Mucosa of descending colon (tissue), 3 donors: ENCODE measurements at regions not wholly inside any gene's neighbourhood (a gene's known extent, or its start where the extent isn't known, plus 50 kb on each side); places are given as distances from the start of the nearest gene placed in this dataset.

Experiments
- ATAC-seq: fragments of 200-7000 bp; cut with Tn5 transposase; one replicate; pipeline ENCODE4 v1.9.1; 2020; ENCODE audit warnings: mild to moderate bottlenecking, moderate library complexity
- DNase-seq, 3 donors: peaks; one replicate each; pipeline ENCODE4 v3.0.0-alpha.2; 2020
- H3K36me3 ChIP-seq: fragments of 200-600 bp; one replicate; pipeline ENCODE4 v1.8.0; 2021; ENCODE audit warnings: low read depth, mild to moderate bottlenecking
- H3K4me1 ChIP-seq: fragments of 200-600 bp; one replicate; pipeline ENCODE4 v1.8.0; 2021; ENCODE audit warnings: low read depth, mild to moderate bottlenecking
- H3K4me3 ChIP-seq: fragments of 200-600 bp; one replicate; pipeline ENCODE4 v1.8.0; 2021; ENCODE audit warnings: mild to moderate bottlenecking
- H3K9me3 ChIP-seq: fragments of 200-600 bp; one replicate; pipeline ENCODE4 v1.8.0; 2021; ENCODE audit warnings: mild to moderate bottlenecking
- CTCF ChIP-seq: fragments of 200-600 bp; IDR thresholded peaks from one replicate; pipeline ENCODE4 v1.8.0; 2022; ENCODE audit warnings: antibody characterized with exemption, mild to moderate bottlenecking
- intact Hi-C, 2 donors: fragments of 100-400 bp; cut with DNase I in 1 of 2; cut with micrococcal nuclease in 1 of 2; formaldehyde crosslinking; loops; one replicate each; pipeline versions ENCODE4 v1.11.0 to v1.11.1; 2022; cut with DNase I, micrococcal nuclease
- donor health status: DM: no; HTN: no; CAD: no; lungs with moderate emphysema.
- donor health status: DM: no; HTN: no; CAD: no.
- donor health status: DM: no; HTN: yes; CAD: no.

DNA sequence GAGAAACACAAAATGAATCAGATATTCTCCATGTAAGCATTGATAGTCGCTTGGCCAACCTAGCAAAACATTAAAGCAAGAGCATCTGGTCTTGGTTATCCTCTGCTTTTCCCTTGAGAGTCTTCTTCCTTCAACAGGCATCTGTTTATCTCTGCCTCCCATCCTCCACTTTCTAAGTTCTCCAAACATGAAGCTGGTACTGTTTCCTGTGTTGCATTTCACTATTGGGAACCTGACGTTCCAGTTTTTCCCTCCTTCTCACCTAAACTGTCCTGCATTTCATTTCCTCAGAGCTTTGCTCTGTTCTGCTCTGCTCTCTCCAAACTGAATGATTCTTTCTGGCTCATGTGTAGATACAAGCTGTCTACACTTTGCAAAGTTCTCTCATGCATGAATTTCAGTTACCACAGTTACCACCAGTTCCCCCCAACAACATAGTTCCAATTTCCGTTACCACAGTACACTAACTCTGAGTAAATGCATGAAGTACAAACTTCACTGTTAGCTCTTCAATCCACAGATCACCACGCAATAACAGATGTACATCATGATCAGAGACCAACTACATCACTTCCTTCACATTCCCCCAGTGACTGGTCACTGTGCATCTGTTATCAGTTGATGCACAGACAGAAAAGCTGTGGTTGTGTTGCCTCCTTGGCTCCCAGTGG, 86.7 kb upstream of the F13A1 start:
- ATAC-seq (peak; percentile 50), DNase-seq (no peak)
- Histone ChIP-seq H3K4me3 (no peak overlapping the region), H3K36me3 (no peaks in the 10 kb centered on the region), H3K4me1 (no peaks in the 10 kb centered on the region), H3K9me3 (no peaks in the 10 kb centered on the region)
- TF ChIP-seq CTCF = no peak
- intact Hi-C loops = no loop called here

DNA sequence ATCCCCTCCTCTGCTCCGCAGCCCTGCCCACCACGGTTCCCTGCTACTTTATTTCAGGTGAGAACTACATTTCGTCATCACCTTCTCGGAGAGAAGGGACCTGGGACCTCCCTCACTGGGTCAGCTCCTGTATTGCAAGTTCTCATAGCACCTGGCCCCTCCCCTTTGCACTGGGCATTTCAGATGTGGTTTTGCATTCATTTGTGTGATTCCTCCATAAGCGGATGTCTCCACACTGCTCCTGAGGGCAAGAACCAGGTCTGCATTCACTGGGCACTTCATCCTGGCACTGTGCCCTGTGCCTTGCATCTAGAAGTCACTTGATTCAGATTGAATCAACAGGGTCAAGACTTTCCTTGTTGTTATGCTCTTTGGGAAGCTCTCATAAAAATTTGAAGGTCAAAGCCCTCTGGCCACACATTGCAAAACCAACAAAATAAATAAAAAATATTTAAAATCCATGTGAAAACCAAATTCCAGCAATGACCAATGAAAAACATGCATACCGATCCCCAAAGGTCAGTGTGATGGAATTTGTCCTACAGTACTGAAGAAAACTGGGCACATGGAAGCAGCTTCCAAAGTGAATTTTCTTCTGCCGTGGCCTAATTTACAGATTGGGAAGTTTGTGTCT, 89.1 kb upstream of the F13A1 start:
- no peak for DNase-seq
- ATAC-seq = no peak
- no peaks in the 10 kb centered on the region for H3K36me3 ChIP-seq
- no peaks in the 10 kb centered on the region for H3K4me1 ChIP-seq
- no peak overlapping the region for H3K4me3 ChIP-seq
- no peaks in the 10 kb centered on the region for H3K9me3 ChIP-seq
- intact Hi-C loops = no loop called here
- no peak for TF ChIP-seq CTCF

DNA sequence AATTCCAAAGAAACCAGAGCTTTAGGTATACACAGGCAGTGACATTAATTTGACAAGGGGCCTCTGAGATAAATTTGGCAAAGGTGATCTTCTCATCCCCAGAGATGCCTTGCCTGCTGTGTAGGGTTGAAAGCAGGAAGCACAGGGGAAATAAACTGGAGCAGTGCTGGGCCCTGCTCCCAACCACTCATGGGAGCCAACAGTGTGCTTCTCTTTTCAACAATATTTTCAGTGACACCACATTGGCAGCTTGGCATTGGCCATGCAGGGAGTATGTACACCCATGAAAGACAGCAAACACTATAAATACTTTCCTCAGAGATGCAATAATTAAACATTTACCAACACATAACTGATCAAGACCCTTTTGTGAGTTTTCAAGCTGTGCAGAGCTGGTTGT, 90.7 kb upstream of the F13A1 start:
- TF ChIP-seq CTCF = no peak
- Histone ChIP-seq H3K36me3 (no peaks in the 10 kb centered on the region), H3K4me3 (no peak overlapping the region), H3K4me1 (no peaks in the 10 kb centered on the region), H3K9me3 (no peaks in the 10 kb centered on the region)
- no peak for ATAC-seq
- intact Hi-C loops = no loop called here
- DNase-seq = no peak

DNA sequence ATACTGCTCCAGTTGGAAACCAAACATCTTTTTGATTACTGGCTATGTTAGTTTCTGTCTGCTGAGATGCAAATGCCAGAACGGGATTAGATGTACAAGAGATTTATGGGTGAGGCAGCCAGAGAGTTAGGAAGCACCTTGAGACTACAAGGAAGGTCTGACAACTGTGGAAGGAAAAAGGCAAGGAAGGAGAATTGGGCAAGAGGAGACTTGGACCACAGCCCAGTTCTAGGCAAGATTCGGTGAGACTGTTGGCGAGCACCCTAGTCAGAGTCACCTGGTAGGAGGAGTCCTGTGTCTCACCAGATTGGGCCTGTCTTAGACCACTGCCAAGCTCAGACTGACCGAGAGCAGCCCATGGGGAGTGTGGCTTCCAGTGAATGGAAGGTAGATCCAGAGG, 91.8 kb upstream of the F13A1 start:
- Histone ChIP-seq H3K4me3 (no peak overlapping the region), H3K36me3 (no peaks in the 10 kb centered on the region), H3K4me1 (no peaks in the 10 kb centered on the region), H3K9me3 (no peaks in the 10 kb centered on the region)
- DNase-seq (no peak), ATAC-seq (no peak)
- TF ChIP-seq CTCF = no peak
- intact Hi-C loops = no loop called here

DNA sequence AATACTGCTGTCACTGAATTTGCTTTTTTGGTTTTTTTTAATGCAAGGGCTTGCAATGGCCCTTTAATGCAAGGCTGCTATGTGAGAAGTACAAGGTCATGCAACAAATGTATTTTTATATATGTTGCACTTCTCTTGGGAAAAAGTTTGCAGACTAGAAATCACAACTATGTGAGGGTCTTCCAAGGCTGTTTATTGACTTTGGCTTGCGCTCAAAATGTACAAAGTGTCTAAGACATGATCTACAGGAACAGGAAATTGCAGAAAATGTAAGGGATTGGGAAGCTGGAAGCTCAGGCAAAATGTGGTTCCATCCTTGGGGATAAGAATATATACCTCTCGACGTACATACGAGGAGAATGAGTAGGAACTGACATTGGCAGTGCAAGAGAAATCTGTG, 92.2 kb upstream of the F13A1 start:
- Histone ChIP-seq H3K4me1 (no peaks in the 10 kb centered on the region), H3K36me3 (no peaks in the 10 kb centered on the region), H3K9me3 (no peaks in the 10 kb centered on the region), H3K4me3 (no peak overlapping the region)
- no peak for TF ChIP-seq CTCF
- no peak for DNase-seq
- ATAC-seq = no peak
- intact Hi-C loops = no loop called here
